ENCODE measurements at regions not wholly inside any gene's neighbourhood (a gene's known extent, or its start where the extent isn't known, plus 50 kb on each side); places are given as distances from the start of the nearest gene placed in this dataset.
"Not testable (repeated sequence)": the region's sequence is repeated elsewhere in the genome, so short reads cannot be mapped to it uniquely, and the experiment has no call there.

DNA sequence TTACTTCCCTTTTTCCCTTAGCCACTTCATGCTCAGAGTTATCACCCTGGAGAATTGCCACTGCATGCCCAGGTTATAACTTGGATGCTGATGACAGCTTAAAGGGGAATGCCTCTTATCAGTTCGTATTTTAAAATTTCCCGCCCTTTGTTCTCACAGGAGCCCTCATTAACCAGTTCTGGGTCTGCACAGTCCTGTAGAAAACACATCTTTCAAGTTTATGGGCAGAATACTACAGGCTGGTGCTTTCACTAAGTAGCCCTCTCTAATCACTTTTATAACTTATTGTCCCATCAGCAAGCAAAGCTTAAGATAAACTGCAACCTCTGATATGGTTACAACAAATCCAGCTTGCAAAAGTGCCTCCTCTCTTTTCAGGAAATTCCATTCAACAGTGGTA lies 587.3 kb upstream of the UBE2E2 start:
- no peak for DNase-seq

DNA sequence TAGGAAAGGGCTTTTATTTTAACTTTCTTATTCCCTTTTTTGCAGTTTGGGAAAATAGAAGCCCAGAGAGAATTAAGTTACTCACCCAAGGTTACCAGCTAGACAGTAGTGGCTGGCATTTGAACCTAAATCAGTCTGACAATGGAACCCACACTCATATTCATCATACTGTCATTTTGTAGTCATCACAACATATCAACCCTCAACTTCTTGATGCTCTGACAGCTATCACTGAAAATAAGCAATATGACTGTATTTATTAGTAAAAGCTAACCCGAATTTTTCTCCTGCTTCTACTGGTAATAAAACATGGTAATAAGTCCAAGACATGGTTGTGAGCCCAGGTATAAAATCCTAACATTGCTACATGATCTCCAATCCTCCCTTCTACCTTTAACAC lies 585.8 kb upstream of the UBE2E2 start:
- no peak for DNase-seq

GRCh38 chr3:22620498-22620897 lies 582.6 kb upstream of the UBE2E2 start:
- no peak for DNase-seq

DNA sequence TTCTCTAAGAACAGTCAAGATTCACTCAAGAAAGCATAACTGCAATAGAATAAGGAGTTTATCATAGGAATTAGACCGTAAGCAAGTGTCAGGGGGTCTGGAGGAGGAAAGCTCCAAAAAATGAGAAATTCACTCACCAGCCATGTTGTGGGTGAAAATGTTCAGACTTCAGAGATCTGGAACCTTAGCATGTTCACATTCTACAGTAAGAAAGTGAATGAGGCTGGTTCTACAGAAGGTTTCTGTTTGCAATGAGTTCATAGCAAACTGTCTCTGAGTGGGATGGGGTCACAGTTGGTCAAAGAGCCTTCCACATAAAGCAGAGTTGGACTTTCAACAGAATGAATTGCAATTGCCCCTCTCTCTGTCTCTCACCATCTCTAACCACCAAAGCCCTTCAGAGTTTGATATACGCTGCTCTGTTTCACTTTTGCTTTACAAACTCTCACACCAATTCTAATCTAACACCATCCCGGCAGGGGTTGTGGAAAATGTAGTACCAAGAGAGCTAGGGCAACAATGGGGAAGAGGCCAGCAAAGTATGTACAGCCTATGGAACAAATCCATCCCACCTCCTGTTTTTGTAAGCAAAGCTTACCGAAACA lies 581.8 kb upstream of the UBE2E2 start:
- no peak for DNase-seq

DNA sequence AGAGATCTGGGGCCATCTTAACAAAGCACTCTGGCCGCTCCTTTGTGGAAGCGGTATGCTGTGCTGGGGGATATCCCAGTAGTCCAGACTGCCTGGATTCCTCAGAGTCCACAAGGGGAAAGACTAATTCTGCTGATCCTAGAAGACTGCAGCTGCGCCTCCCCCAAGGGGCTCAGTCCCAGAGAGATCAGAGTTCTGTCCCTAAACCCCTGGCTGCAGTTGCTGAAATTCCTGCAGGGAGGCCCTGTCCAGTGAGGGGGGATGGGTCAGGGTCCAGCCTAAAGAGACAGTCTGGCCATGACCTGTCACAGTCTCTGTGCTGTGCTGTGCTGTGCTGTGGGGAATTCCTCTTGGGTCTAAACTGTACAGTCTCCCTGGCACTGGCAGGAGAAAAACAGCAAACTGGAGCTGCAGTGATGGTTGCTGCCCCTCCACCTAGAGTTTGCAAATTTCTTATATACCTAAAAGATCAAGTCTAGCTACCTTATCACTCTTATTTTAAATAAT lies 575.1 kb upstream of the UBE2E2 start:
- no peak for DNase-seq

- no peak for DNase-seq
These were observed 570.6 kb upstream of the UBE2E2 start for GRCh38 chr3:22632536-22632935.

DNA sequence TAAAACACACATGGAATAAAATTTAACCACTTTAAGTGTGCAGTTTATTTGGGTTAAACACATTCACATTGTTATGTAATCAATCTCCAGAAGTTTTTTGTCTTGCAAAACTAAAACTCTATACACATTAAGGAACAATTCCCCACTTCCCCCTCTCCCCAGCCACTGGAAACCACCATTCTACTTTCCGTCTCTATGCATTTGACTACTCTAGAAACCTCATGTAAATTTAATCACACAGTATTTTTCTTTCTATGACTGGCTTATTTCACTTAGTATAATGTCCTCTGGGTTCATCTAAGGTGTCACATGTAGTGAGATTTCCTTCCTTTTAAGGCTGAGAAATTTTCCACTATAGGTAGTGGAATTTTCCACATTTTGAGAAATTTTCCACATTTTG lies 568.7 kb upstream of the UBE2E2 start:
- DNase-seq: no peak

DNA sequence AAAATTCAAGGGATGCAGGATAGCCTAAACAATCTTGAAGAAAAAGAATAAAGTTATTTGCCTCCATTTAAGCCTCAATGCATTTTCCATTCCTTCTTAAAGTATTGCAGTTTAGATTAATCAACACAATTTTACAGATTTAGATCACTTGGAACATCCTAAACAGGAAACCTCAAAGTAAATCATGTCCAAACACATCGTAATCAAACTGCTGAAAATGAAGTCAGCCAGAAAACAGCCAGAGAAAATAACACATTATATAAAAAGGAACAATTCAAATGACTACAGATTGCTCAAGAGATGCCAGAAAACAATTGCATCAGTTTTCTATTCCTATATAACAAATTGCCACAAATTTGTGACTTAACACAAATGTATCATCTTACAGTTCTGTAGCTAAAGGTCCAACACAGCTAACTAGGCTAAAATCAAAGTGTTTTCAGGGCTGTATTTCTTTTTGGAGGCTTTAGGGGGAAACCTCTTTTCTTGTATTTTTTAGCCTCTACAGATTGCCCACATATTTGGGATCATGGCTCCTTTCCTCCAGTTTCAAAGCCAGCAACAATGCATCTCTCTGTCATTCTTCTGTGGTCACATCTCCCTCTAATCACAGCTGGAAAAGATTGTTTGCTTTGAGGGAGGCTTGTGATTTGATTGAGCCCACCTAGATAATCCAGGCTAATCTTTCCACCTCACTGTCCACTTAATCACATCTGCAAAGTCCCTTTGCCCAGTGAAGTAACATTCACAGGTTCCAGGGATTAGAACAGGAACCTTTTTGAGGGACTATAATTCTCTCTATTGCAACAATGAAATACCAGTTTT lies 543.3 kb upstream of the UBE2E2 start:
- no peak for DNase-seq

DNA sequence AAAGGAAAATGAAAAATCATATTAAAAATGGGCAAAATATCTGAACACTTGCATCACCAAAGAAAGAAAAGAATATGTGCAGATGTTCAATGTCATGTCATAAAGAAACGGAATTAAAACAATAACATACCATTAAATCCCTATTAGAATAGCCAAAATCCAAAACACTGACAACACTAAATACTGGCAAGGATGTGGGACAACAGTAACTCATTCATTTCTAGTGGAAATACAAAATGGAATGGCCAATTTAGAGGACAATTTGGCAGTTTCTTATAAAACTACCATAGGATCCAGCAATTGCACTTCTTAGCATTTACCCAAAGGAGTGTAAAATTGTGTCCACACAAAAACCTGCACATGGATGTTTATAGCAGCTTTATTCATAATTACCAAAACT lies 542.5 kb upstream of the UBE2E2 start:
- DNase-seq: no peak

DNA sequence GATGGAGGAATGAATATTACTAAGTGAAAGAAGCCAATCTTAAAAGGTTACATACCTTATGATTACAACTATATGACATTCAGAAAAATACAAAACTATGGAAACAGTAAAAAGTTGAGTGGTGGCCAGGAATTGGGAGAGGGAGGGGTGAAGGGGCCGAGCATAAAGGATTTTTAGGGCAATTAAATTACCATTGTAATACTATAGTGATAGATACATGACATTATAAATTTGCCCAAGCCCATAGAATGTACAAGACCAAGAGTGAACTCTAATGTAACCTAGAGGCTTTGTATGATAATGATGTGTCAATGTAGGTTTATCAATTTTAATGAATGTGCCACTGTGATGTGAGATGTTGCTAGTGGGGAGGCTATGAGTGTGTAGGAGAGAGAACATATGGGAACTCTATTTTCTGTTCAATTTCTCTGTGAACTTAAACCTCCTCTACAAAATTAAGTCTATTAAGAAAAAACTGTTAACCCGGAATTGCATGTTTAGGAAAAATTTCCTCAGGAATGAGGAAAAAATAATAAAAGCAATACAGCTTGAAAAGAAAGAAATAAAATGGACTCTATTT lies 541.9 kb upstream of the UBE2E2 start:
- no peak for DNase-seq

- no peak for DNase-seq
These were observed 537.6 kb upstream of the UBE2E2 start for GRCh38 chr3:22665528-22665927.

DNA sequence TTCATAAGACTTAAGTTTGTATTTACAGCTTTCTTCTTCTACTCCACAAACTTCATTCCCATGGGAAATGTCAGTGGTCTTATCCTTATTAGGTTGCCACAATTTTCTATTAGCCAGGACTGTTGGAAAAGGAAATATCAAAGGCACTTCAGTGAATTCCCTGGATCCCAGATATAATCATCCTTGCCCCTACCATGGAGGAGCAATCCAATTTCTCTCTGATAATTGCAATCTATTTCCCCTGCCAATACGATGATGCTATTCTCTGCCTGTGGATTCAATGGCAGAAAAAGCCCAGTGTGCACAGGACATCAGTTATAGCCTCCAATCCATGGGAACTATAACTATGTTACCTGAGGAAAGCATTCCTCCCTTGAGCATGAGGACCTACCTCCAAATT lies 536.4 kb upstream of the UBE2E2 start:
- DNase-seq: no peak

GRCh38 chr3:22671848-22672247 lies 531.3 kb upstream of the UBE2E2 start:
- no peak for DNase-seq

DNA sequence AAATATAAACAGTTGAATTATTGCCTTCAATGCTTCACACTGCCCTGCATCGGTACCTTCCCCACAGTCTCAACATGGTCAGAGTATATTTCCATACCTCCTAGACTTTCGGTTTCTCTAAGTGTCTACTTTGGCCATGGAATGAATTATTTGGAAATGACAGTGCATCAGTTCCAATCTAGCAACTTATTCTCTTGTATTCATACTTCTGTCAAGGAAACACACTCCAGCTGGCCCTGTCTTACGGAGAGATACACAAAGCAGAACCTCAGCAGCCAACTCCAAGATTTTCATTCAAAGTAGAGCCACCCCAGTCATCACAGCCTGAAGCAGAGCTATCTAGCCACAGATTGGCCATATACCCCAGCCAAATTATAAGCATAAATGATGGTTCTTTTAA lies 518.4 kb upstream of the UBE2E2 start:
- DNase-seq: no peak

- DNase-seq: no peak
These were observed 517.5 kb upstream of the UBE2E2 start for GRCh38 chr3:22685597-22685996.

DNA sequence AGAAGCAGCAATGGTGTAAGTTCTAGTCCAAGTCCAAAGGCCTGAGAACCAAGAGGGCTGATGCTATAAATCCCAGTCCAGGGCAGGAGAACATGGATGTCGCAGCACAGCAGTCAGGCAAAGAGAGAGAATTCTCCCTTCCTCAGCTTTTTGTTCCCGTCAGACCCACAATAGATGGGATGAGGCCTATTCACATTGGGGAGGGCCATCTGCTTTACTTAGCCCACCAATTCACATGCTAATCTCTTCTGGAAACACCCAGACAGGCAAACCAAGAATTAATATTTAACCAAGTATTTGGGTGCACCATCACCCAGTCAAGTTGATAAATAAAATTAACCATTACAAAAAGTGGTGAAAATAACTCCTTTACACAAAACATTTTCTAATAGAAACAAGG lies 511.7 kb upstream of the UBE2E2 start:
- DNase-seq: no peak

- no peak for DNase-seq
These were observed 511.1 kb upstream of the UBE2E2 start for GRCh38 chr3:22691856-22692628.

DNA sequence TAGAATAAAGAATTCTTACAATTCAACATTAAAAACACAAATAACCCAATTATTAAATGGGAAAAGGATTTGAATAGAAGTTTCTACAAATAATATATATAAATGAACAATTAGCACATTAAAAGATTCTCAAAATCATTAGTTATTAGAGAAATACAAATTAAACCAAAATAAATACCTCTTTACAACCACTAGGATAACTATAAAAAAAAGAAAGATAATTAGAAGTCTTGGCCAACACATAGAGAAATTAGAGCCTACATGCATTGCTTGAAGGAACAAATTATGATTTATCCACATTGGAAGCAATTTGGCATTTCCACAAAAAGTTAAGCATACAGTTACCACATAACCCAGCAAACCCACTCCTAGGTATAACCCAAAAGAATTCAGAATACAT lies 502.3 kb upstream of the UBE2E2 start:
- no peak for DNase-seq

GRCh38 chr3:22704166-22704565 lies 499.0 kb upstream of the UBE2E2 start:
- no peak for DNase-seq

DNA sequence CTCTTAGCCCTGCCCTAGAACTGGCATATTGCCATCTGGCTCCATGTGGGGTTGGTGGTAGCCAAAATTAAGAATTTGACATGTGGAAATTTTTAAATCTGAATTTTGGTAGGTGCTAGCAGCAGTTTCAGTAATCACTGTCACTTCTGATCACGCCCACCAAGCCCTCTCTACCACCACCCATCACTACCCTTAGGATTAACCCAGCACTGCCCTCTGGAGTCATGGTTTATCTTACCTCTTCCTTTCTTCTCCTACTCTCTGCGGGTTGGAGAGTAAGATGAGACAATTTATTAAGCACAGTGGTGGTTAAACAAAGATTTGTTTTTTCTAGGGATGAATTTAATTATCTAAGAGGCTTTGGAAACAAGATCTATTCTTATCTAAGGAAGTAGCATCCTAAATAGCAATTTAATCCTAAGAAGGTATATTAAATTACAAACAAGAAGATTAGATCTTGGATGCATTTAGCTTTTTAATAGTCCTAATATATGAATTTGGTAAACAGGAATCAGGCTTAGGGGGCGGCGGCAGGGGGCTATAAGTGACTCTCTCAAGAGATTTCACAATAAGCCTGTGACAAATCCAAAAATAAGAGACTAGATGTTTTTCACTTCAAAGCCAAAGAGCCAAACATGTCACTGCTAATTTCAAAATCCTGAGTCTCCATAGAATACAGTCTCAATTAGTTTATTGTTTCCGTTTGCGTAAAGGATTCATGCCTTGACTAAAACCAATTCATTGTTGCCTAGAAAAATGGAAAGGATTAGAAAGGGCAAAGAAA lies 498.4 kb upstream of the UBE2E2 start:
- no peak for DNase-seq

DNA sequence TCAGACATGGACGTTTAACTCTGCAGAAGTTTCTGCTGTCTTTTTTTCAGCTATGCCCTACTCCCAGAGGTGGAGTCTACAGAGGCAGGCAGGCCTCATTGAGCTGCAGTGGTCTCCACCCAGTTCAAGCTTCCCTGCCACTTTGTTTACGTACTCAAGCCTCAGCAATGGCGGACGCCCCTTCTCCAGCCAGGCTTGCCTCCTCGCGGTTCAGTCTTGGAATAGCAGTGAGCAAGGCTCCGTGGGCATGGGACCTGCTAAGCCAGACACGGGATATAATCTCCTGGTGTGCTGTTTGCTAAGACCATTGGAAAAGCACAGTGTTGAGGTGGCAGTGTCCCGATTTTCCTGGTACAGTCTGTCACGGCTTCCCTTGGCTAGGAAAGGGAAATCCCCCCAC lies 496.2 kb upstream of the UBE2E2 start:
- DNase-seq: not testable (repeated sequence)

DNA sequence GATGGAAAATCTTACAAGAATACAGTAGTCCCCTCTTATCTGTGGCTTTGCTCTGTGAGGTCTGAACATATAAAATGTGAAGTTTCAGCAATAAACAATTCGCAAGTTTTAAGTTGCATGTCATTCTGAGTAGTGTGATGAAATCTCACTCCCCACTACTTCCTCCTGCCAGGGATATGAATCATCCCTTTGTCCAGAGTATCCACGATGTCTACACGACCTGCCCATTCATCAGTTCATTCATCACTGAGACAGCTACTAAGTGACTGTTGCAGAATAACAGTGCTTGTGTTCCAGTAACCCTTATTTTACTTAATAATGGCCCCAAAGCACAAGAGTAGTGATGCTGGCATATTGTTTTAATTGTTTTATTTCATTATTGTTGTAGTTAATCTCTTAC lies 489.2 kb upstream of the UBE2E2 start:
- DNase-seq: no peak

GRCh38 chr3:22714749-22715148 lies 488.4 kb upstream of the UBE2E2 start:
- no peak for DNase-seq

Data from SHP77 (cell line).